A549 (cell line): ENCODE measurements at regions not wholly inside any gene's neighbourhood (a gene's known extent, or its start where the extent isn't known, plus 50 kb on each side); places are given as distances from the start of the nearest gene placed in this dataset.

ENCODE experiments used
- ESRRA ChIP-seq: fragments of 150-350 bp; IDR thresholded peaks from 2 replicates; pipeline ENCODE4 v1.6.1; 2014; ENCODE audit warnings: mild to moderate bottlenecking, low read length, borderline replicate concordance
- HDAC2 ChIP-seq: fragments of 200-600 bp; sonication (generic); IDR thresholded peaks from 2 replicates; pipeline ENCODE4 v1.6.1; 2016
- HOXB13 ChIP-seq: fragments of 250-450 bp; sonication (Bioruptor Pico); IDR thresholded peaks from 2 replicates; pipeline ENCODE4 v1.5.0; 2020; ENCODE audit warnings: low read depth, mild to moderate bottlenecking, moderate library complexity
- KDM5A ChIP-seq: fragments of 200-600 bp; sonication (generic); IDR thresholded peaks from 2 replicates; pipeline ENCODE4 v1.6.1; 2016; ENCODE audit warnings: antibody characterized with exemption, mild to moderate bottlenecking
- POLR2A ChIP-seq: IDR thresholded peaks from 2 replicates; pipeline ENCODE4 v1.6.1; 2012; ENCODE audit warnings: mild to moderate bottlenecking, low read length
- RFX5 ChIP-seq: fragments of 450-650 bp; IDR thresholded peaks from 2 replicates; pipeline ENCODE4 v1.7.1; 2014; ENCODE audit warnings: antibody characterized with exemption, mild to moderate bottlenecking, moderate library complexity
- SMC3 ChIP-seq: fragments of >200 bp; sonication (Bioruptor Twin); formaldehyde crosslinking; IDR thresholded peaks from 3 replicates; pipeline ENCODE4 v1.6.1; 2018; ENCODE audit warnings: inconsistent platforms
- ZC3H11A ChIP-seq: fragments of 450-650 bp; IDR thresholded peaks from 2 replicates; pipeline ENCODE4 v1.6.1; 2014; ENCODE audit warnings: antibody characterized with exemption, mild to moderate bottlenecking
- TF ChIP-seq, protein P1 (sequence below): IDR thresholded peaks from 2 replicates; pipeline ENCODE4 v1.6.1; 2012
- TF ChIP-seq, protein P2 (sequence below): fragments of >200 bp; sonication (Bioruptor Twin); formaldehyde crosslinking; IDR thresholded peaks from 3 replicates; pipeline ENCODE4 v1.5.1; 2016
- TF ChIP-seq, protein P3 (sequence below): fragments of 150-350 bp; IDR thresholded peaks from 2 replicates; pipeline ENCODE4 v1.6.1; 2014; ENCODE audit warnings: low read depth, mild to moderate bottlenecking, low read length
- TF ChIP-seq, protein P4 (sequence below): fragments of 200-600 bp; sonication (generic); IDR thresholded peaks from 2 replicates; pipeline ENCODE4 v1.6.1; 2016; ENCODE audit warnings: antibody characterized with exemption, mild to moderate bottlenecking, moderate library complexity

DNA sequence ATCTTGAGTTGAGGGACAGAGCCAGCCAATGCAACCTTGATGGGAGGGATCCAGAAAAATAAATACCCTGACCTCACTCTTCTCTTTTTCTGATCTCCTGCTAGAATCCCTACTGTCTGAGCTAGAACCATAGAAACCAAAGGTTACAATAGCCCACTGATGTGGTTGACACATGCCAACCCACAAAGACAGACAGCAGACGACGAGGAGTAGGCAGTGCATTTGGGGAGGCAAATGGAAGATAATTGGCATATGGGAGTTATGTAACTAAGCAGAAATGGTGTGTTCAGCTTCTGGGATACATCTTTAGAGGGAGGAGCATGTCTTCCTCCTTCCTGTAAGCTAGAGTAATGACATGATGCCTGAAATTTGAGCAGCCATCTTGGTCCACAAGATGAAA lies 171.7 kb upstream of the FGGY start:
- TF ChIP-seq, protein P1, sequence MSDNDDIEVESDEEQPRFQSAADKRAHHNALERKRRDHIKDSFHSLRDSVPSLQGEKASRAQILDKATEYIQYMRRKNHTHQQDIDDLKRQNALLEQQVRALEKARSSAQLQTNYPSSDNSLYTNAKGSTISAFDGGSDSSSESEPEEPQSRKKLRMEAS, result no peak
- TF ChIP-seq, protein P2, sequence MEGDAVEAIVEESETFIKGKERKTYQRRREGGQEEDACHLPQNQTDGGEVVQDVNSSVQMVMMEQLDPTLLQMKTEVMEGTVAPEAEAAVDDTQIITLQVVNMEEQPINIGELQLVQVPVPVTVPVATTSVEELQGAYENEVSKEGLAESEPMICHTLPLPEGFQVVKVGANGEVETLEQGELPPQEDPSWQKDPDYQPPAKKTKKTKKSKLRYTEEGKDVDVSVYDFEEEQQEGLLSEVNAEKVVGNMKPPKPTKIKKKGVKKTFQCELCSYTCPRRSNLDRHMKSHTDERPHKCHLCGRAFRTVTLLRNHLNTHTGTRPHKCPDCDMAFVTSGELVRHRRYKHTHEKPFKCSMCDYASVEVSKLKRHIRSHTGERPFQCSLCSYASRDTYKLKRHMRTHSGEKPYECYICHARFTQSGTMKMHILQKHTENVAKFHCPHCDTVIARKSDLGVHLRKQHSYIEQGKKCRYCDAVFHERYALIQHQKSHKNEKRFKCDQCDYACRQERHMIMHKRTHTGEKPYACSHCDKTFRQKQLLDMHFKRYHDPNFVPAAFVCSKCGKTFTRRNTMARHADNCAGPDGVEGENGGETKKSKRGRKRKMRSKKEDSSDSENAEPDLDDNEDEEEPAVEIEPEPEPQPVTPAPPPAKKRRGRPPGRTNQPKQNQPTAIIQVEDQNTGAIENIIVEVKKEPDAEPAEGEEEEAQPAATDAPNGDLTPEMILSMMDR, result no peak
- no peak for TF ChIP-seq POLR2A
- TF ChIP-seq SMC3, result no peak
- no peak for TF ChIP-seq HOXB13 (CRISPR knock-in tag)
- no peak for TF ChIP-seq HDAC2
- TF ChIP-seq, protein P3, sequence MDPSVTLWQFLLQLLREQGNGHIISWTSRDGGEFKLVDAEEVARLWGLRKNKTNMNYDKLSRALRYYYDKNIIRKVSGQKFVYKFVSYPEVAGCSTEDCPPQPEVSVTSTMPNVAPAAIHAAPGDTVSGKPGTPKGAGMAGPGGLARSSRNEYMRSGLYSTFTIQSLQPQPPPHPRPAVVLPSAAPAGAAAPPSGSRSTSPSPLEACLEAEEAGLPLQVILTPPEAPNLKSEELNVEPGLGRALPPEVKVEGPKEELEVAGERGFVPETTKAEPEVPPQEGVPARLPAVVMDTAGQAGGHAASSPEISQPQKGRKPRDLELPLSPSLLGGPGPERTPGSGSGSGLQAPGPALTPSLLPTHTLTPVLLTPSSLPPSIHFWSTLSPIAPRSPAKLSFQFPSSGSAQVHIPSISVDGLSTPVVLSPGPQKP, result no peak
- no peak for TF ChIP-seq ZC3H11A
- TF ChIP-seq, protein P4, sequence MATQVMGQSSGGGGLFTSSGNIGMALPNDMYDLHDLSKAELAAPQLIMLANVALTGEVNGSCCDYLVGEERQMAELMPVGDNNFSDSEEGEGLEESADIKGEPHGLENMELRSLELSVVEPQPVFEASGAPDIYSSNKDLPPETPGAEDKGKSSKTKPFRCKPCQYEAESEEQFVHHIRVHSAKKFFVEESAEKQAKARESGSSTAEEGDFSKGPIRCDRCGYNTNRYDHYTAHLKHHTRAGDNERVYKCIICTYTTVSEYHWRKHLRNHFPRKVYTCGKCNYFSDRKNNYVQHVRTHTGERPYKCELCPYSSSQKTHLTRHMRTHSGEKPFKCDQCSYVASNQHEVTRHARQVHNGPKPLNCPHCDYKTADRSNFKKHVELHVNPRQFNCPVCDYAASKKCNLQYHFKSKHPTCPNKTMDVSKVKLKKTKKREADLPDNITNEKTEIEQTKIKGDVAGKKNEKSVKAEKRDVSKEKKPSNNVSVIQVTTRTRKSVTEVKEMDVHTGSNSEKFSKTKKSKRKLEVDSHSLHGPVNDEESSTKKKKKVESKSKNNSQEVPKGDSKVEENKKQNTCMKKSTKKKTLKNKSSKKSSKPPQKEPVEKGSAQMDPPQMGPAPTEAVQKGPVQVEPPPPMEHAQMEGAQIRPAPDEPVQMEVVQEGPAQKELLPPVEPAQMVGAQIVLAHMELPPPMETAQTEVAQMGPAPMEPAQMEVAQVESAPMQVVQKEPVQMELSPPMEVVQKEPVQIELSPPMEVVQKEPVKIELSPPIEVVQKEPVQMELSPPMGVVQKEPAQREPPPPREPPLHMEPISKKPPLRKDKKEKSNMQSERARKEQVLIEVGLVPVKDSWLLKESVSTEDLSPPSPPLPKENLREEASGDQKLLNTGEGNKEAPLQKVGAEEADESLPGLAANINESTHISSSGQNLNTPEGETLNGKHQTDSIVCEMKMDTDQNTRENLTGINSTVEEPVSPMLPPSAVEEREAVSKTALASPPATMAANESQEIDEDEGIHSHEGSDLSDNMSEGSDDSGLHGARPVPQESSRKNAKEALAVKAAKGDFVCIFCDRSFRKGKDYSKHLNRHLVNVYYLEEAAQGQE, result no peak
- TF ChIP-seq KDM5A, result no peak
- TF ChIP-seq RFX5, result no peak
- no peak for TF ChIP-seq ESRRA
